ENCODE measurements at regions not wholly inside any gene's neighbourhood (a gene's known extent, or its start where the extent isn't known, plus 50 kb on each side); places are given as distances from the start of the nearest gene placed in this dataset.

DNA sequence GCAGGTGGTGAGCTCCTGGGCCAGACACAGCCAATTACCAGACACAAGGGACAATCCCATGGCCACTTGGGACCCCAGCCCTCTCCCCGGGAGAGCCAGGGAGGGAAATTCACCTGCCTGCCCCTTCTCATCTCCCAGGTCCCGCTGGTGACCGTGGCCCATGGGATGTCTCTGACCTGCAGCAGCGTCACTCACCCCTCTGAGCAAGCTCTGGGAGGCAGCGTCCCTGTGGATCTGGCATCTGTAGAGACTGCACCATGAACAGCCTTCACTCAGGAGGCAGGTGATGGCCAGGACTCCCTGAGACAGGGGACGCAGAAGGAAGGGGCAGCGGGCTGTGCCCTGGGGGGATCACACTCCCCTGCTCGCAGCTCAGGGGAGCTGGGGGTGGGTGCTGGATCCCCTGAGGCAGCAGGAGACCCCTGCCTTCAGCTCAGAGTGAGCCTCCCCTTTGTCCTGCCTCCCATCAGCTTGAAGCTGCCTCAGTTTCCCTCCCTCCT lies 90.8 kb downstream of the FOXL3 start:
- H3K4me3 ChIP-seq (ENCODE audit: low read depth, low read length): no peak overlapping the region
- TF ChIP-seq, protein P1, sequence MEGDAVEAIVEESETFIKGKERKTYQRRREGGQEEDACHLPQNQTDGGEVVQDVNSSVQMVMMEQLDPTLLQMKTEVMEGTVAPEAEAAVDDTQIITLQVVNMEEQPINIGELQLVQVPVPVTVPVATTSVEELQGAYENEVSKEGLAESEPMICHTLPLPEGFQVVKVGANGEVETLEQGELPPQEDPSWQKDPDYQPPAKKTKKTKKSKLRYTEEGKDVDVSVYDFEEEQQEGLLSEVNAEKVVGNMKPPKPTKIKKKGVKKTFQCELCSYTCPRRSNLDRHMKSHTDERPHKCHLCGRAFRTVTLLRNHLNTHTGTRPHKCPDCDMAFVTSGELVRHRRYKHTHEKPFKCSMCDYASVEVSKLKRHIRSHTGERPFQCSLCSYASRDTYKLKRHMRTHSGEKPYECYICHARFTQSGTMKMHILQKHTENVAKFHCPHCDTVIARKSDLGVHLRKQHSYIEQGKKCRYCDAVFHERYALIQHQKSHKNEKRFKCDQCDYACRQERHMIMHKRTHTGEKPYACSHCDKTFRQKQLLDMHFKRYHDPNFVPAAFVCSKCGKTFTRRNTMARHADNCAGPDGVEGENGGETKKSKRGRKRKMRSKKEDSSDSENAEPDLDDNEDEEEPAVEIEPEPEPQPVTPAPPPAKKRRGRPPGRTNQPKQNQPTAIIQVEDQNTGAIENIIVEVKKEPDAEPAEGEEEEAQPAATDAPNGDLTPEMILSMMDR (conservative IDR thresholded peaks at IDR 0.05; ENCODE audit: low read depth, low read length): no peak
- no peak for DNase-seq (ENCODE audit: low read depth)

DNA sequence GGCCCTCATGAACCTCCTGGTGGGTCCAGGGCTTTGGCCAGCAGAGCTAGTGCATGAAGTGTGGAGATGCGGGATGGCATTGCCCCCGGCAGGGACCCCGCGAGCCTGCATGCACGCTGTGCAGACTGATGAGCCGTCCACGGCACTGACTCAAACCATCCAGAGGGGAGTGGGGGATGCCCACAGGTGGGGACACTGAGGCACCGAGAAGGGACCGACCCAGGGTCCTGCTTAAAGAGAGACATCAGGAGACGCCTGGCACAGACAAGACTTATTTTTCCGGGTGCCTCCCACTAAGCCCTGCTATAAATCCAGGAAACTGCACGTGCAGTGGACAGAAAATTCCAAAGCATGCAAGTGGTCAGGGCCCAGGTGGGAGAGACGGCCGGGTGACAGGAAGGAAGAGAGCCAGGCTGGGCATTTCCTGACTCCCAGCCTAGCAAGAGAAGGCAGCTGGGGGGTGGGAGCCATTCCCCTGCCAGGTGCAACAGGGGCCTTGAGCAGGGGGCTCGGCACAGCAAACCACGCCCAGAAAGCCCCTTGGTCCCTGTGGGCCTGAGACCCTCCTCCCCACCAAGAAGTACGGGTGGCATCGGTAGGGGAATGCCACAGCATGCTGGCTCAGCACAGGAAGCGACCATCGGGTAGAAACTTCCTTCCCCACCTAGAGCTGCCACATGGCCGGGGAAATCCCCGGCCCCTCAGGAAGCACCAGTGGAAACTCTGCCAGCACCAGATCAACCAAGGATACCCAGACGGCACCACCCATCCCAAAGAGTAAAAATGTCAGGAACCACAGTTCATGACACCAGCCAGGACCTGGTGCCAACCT lies 91.5 kb downstream of the FOXL3 start:
- DNase-seq (ENCODE audit: low read depth): no peak
- TF ChIP-seq, protein P1 (conservative IDR thresholded peaks at IDR 0.05; ENCODE audit: low read depth, low read length): no peak
- no peak overlapping the region for H3K4me3 ChIP-seq (ENCODE audit: low read depth, low read length)

DNA sequence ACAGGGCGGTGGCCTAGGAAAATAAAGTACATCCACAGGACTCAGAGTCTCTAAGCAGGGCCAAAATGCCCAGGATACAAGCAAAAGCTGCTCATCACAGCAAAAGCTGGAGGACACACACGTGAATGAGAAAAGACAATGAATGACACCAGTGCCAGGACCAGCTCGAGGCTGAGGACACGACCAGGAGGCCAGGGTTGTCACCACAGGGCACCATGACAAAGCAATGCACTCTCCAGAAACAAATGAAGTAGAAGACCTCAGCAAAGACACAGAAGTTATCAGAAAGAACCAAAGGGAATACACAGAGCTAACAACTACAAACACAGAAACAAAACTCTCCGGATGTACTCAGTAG lies 92.1 kb downstream of the FOXL3 start:
- no peak for DNase-seq (ENCODE audit: low read depth)
- TF ChIP-seq, protein P1 (conservative IDR thresholded peaks at IDR 0.05; ENCODE audit: low read depth, low read length): no peak
- no peak overlapping the region for H3K4me3 ChIP-seq (ENCODE audit: low read depth, low read length)

DNA sequence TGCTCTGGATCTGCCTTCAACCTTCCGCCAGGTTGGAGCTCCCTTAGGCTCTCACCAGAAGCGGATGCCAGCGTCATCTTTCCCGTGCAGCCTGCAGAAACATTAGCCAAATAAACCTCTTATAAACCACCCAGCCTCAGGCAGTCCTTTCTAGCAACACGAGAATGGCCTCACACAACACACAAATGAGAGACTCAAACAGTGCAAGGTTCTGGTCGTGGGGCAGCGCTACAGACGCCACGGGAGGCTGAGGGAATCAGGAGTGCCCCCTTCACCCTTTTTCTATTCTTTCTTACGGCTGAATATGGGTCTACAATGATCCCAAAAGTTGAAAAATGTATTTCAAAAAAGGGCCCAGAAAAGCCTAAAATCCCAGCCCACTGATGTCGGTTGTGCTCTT lies 96.4 kb downstream of the FOXL3 start:
- TF ChIP-seq, protein P1 (conservative IDR thresholded peaks at IDR 0.05; ENCODE audit: low read depth, low read length): no peak
- H3K4me3 ChIP-seq (ENCODE audit: low read depth, low read length): no peak overlapping the region
- DNase-seq (ENCODE audit: low read depth): no peak

DNA sequence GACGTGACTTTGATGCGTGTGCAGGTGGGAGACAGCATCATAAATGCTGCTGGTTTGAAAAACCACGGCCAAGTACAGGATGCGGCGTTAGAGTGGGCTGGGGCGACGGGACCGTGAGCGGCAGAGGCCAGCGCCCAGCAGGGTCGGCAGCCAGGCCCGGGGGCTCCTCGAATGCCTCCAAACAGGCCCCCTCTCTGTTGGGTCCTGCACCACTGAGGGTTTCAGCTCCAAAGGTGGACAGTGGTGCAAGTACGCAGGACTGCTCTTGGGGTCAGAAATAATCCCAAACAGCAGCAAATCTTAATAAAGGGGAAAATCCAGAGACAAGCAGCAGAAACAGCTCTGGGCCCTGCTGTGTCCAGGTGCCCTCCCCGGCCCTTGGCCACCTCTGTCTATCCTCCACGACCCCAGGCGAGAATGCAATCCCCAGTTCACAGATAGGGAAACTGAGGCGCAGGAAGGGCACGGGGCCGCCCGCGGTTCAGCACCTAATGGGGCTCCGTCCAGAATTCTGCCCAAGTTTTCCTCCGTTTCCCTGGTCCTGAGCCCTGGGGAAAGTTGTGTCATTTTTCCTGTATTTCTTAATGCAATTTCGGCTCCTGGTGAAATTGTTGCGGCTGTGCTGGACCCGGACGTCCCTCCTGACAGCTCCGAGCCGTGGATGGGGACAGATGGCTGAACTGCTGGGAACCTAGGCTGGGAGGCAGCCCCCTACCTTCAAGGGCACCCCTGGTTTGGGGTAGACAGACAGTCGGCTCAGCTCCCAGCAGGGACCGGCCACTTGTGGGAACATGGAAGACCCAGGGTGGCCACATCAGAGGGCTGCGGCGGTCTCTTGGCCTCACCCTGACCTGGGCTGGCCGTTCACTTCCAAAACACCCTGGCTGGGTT lies 97.4 kb downstream of the FOXL3 start:
- no peak overlapping the region for H3K4me3 ChIP-seq (ENCODE audit: low read depth, low read length)
- TF ChIP-seq, protein P1 (conservative IDR thresholded peaks at IDR 0.05; ENCODE audit: low read depth, low read length): no peak
- no peak for DNase-seq (ENCODE audit: low read depth)

DNA sequence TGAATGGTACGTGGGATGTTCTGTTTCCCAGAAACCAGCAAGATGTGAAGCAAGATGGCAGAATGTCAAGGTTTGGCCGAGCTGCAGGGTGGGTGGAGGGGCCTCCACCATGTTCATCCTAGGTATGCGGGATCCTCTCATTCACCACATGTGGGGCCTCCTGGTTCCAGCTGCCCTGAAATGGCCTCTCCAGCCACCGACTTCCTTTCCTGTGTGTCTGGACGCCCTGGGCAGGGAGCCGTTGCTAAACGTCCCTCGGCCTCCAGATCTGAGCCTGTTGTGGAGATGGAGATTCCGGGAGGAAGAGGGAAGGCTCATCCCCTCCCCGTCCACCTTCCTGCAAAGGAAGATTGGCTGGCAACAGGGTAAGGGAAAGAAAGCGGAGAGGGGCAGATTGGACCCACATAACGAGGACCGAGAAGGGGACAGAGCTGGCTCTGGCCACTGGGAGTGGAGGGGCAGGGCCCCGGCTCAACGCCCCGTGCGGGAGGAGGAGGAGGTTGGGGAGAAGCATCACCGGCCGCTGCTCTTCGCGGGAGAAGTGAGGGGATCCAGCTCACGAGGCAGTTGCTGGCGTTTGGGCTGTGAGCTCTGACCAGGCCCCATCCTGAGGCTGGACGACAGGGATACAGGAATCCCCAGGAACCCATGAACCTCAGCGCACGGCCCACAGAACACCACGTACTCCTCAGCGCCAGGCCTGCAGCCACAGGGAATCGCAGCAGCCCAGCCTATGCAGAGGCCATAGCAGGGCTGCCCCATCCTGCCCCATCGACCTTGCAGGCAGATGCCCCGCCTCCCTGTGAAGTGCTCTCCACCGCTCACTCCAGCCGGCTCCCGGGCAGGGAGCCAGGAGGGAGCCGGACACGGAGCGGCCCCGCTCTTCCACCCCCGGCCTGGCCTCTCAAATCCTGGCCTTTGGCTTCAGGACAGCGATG lies 98.3 kb downstream of the FOXL3 start:
- no peak for DNase-seq (ENCODE audit: low read depth)
- no peak overlapping the region for H3K4me3 ChIP-seq (ENCODE audit: low read depth, low read length)
- TF ChIP-seq, protein P1 (conservative IDR thresholded peaks at IDR 0.05; ENCODE audit: low read depth, low read length): no peak

Measured in choroid plexus epithelial cell (primary cell).